Fibroblast of skin of right quadriceps (primary cell): ENCODE measurements at regions not wholly inside any gene's neighbourhood (a gene's known extent, or its start where the extent isn't known, plus 50 kb on each side); places are given as distances from the start of the nearest gene placed in this dataset.

Source experiments
- DNase-seq: peaks from one replicate; pipeline ENCODE4 v3.0.0-alpha.2; 2013

GRCh38 chr20:63098195-63098810 lies 91.5 kb upstream of the BHLHE23 start:
- no peak for DNase-seq

DNA sequence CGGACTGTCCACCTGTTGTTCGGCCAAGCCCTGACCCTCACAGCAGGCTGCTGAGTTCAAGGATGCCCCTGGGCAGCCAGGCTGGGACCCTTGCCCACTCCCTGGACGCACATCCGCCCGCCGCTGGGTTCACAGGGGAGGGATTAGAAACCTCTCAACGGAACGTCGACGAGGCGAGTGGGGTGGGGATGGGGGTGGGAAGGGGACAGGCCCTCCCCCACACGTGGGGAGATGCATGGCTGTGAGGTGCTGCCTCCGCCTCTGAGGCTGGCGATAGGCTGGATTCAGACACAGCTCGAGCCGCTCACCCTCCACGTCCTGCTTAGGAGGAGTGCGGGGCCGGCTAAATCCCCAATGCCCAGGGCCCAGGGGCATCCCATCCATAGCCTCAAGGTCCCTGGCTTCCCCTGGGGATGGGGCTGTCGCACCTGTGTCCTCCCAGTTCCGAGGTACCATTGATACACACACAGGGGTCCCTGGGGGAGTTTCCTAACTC lies 90.6 kb upstream of the BHLHE23 start:
- DNase-seq, result no peak

DNA sequence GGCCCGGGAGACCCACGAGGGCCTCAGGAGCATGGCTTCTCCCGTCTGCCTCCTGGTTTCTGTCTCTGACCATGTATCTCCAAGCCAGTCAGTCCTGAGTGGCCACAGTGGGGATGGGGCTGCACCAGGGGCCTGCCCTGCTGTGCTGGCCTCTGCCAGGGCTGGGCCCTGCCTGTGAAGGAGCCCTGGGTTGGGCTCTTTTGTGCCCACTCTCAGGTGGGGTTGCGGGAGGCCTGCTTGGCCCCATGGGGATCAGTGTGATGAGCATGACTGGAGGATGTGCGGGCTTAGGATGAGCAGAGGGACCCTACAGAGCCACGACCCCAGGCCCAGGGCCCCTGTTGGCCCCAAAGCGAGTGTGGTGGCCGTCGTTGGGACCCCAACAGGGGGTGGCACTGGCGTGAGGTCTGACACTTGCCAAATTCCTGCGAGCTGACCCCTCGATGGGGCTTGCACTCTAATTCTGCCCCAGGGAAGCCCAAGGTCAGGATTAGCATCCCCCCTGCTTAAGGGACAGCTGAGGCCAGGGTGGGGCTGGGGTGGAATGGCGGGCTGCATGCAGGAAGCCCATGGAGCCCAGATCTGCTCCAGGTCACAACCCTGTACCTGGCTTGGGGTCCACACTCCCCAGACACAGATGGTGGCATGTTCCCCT lies 90.0 kb upstream of the BHLHE23 start:
- no peak for DNase-seq

DNA sequence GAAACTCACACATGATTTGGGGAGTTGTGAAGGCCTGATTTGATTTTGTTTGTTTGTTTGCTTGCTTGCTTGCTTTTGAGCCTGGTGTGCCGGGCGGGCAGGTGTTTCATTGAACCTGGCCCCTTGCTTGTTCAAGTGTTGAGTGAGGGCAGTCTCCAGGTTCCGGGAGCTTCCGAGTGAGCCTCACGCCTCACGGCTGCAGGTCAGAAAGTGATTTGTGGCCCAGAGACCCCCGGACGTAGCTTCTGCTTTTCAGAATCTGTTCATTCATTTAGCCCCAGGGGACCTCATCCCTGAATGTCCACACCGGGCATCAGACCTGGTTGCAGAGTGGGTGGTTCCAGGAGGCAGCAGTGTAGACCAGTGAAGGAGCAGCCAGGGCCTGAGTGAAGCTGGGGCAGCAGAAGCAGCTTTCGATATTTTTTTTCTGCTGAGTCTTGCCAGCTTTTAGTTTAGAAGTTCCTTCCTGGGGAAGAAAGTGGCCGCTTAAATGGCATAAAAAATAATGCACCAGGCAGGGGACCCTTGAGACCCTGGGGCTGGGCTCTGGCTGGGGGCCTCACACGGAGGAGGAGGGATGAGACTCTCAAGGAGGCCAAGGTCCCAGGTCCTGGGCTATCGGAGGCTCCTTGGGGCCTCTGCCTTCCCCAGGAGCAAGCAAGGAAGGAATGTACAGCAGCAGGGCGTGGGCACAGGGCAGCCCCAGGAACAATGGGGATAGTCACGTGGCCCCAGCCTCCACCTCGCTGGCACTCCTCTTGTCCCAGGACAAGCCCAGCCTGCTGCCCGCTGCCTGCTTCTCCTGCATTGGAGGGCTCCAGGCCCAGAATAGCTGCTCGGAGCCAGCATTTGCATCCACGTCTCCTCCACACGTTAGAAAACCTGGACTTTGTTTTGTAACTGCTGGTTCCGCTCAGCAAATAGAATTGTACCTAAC lies 89.2 kb upstream of the BHLHE23 start:
- DNase-seq, result no peak

- DNase-seq, result no peak
These were observed 88.2 kb upstream of the BHLHE23 start for GRCh38 chr20:63094767-63095499.

DNA sequence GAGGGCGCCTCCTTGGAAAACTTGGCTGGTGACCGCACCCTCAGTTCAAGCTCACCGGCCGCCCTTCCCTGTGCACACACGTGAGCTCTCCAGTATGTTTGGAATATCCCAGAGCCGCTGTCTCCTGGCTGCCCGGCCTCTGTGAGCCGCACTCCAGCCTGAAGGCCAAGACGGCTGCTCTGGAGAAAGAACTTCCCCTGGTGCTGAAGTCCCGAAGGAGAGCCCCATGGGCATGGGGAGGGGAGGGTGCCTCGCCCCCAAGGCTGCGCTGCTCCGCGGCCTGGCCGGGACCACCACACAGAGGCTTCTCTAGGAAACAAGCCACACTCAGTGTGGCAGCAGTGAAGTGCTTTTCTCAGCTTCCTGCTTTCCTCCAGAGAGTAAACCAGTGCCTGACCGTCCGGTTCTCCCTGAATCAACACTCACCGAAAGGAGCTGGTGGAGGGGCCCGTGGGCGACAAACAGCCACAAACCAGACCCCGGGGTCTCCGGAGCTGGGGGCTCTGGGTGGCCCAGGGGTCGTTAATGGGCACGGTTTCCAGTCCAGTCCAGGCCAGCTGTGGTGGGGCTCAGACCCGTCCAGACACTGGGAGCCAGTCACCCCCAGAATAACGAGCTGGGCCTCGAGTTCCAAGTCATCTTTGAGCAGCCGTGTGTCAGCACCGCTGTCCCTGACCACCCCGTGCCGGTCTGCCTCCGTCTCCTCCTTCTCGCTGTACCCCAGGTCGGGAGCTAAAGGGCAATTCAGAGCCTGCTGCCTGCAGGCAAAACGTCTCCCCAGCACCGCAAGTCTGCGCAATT lies 87.4 kb upstream of the BHLHE23 start:
- DNase-seq, result no peak

GRCh38 chr20:63092660-63093215 lies 86.0 kb upstream of the BHLHE23 start:
- no peak for DNase-seq

DNA sequence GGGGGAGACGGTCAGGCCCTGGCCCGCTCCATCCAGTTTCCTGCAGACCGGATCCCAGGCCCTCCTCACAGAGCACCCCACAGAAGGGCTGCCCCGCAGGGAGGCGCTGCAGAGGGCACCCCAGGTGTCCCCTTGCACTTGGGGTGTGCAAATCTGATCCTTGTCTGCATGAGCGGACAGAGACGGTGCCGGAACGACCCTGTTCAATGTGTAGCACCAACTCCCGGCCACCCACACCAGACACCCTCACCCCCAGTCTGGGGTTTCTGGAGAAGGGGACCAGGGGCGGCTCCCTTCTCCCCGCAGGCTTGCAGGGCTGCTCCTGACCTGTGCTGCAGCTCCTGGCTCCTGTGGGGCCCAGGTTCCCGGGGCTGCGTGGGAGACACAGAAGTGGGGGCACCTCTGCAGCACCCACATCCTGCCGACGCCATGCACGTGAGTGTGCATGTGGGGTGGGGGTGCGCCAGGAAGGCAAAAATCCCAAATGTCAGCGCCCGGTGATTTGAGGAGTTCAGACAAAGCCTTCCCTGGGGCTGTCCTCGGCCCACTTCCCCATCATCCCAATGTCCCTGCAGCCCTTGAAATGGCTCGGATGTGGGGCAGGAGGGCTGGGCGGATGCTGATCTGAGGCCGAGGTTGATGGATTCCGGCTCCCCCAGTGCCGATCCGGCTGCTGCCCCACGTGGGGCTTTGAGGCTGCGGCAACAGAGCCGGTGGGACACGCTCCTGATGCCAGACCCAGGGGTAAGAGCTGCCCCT lies 85.3 kb upstream of the BHLHE23 start:
- DNase-seq, result no peak

GRCh38 chr20:63090682-63091571 lies 84.2 kb upstream of the BHLHE23 start:
- DNase-seq, result no peak

GRCh38 chr20:63090052-63090451 lies 83.3 kb upstream of the BHLHE23 start:
- no peak for DNase-seq

DNA sequence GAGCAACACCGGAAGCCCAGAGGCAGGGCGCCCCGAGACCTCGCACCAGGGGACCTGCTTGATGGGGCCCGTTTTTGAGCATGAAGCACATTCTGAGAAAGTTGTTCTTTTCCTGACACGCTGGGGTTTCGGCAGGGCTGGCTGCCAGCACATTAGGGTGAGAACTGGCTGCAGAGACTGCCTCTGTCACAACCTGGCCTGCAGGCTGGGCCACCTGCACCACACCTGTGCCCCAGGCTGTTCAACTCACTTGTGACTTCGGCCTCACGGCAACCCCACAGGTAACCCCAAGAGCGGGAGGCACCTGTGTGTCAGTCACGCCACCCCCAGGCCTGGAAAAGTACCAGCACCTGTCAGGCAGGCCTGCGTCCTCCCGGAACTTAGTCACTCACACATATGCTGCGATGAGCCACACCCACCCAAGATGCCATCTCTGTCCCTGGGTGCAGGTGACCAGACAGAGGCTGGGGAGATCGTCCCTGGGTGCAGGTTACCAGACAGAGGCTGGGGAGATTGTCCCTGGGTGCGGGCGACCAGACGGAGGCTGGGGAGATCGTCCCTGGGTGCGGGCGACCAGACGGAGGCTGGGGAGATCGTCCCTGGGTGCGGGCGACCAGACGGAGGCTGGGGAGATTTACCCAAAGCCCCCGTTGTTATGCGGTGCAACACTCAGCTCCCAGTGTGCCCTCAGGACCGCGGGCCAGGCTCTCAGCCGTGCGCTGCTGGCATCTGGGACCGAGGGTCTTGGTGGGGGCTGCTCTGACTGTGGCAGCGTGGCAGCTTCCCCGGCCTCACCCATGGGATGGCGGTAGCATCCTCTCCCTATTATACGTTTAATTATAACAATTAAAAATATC lies 82.5 kb upstream of the BHLHE23 start:
- no peak for DNase-seq

- no peak for DNase-seq
These were observed 81.3 kb upstream of the BHLHE23 start for GRCh38 chr20:63087872-63088680.

DNA sequence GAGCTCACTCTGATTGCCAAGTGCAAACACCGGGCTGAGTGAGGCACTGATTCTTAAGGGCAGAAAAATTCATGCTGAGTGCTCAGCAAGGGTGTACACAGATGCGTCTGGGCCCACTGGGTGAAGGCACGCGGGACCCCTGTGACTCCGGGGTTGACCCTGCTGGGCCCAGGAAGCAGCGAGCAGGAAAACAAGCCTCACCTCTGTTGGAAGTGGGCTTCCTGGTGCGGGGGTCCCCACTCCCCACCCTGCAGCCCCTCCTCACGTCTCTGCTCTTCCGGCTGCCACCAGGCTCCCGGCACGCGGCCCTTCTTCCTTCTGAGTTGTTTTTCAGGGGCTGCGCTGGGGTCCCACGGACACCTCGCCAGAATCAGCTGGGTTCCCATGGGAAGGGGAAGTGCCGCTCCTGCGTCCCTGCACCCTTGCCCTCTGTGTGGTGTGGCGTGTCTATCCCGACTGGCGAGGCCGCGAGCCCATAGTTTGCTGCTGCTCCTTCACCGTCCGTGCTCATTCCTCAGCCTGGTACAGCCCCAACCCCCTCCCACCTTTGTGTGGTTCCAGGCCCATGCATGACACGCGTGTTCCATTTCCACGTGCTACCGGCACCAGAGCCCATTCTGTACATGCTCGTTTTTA lies 80.6 kb upstream of the BHLHE23 start:
- no peak for DNase-seq

DNA sequence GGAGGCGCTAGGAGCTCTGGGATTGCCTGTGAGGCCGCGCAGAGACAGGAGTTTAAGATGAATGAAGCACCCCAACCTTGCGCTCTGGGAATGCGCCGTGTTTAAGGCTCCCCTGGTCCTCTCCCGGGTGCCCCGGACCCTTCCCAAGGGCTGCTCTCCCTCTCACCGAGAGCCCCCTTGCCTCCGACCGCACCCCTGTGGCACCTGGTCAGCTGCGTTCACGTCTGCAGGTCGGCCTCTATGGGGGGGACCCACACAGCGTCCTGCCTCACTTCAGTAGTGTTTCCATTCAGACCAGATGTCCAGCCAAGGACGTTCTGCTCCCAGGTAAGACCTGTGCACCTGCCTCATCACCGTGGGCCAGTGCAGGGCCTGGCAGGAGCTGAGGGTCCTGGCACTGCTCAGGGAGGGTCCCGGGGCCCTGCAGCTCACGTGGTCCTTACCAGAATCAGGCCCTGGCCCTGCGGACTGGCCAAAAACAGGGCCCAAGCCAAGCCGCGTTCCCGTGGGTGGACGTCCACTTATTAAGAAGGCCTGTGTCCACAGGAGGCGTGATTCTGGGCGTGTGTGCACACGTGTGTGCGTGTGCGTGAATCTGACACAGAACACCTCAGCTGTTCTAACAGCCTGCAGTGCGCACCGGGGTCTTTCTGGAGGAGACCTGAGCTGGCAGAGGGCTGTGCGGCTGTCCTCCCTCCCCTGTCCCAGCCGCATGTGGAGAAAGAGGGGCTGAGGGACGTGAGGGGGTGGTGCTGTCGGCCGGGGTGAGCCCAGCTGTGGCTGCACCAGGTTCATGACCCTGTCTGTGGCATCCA lies 79.9 kb upstream of the BHLHE23 start:
- no peak for DNase-seq

DNA sequence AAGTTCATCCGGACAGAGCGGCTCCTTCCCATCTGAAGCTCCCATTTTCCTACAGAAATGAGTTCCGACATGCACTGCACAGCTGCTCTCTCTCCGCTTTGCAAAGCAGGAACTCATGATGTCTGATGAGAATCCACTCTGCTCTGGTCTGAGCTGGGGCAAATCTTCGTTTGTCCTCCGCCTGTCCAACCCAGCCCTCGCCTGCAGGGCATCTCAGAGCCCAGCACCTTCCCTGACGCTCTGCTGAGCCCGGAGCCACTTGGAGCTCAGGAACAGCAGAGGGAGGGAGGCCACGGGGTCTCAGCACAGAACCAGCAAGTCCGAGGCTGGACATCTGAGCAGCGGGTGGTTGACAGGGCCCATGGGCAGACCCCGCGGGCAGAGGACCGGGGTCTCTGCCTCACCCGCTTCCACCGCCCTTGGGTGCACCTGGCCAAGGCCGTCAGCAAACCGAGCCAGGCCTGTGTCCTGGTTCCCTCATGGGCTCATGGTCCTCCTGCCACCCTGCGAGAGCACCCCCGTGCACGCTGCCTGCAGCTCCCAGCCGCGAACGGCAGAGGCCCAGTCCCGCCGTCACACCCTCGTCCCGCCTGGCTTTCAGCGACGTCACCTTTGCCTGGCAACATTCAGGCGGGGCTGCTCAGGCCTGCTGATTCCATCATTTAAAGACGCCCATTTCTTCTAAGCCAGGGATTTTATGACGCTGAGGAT lies 78.5 kb upstream of the BHLHE23 start:
- no peak for DNase-seq

DNA sequence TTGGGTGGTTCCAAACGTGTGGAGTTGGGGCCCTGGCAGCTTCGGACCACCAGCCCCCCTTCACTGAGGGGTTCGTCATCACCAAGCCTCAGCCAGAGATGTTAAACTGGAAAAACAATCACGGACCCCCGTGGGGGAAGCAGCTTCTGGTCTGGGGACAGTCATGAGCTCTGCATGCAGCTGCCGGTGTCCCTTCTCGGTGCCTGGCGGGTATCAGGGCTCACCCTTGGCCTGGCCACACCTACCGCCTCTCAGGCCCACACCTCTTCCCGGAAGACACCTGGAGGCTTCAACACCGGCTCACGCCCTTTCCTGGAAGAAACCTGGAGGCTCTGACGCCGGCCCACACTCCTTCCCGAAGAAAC lies 77.8 kb upstream of the BHLHE23 start:
- no peak for DNase-seq
